A673 (cell line): ENCODE measurements at regions not wholly inside any gene's neighbourhood (a gene's known extent, or its start where the extent isn't known, plus 50 kb on each side); places are given as distances from the start of the nearest gene placed in this dataset.

Source experiments
- BruUV-seq: library from RNA; stranded (reverse); fragments of 400-500 nt; replicated peaks from 2 replicates; lab custom pipeline; 2021; lab: Mats Ljungman, UMichigan
- CTCF ChIA-PET: fragments of 300-600 bp; sonication (Branson Sonifier 250); formaldehyde crosslinking; loops from one replicate; lab custom pipeline; 2022; ENCODE audit warnings: antibody characterized with exemption; lab: Charles Lee
- POLR2A ChIA-PET: fragments of 300-600 bp; sonication (Branson Sonifier 250); formaldehyde crosslinking; loops from one replicate; lab custom pipeline; 2022; ENCODE audit warnings: antibody characterized with exemption; ENCODE audit not compliant: low non-redundant PET; lab: Charles Lee
- DNase-seq: peaks from one replicate; pipeline ENCODE4 v3.0.0-alpha.2; 2015; ENCODE audit warnings: low spot score
- H3K27ac ChIP-seq: fragments of 200-600 bp; sonication (generic); 2 replicates; pipeline ENCODE4 v1.5.1; 2016; ENCODE audit warnings: mixed run types, low read depth, mild to moderate bottlenecking, mixed read lengths, antibody characterized with exemption, low read length; ENCODE audit not compliant: poor library complexity, severe bottlenecking
- H3K27me3 ChIP-seq: fragments of 200-600 bp; sonication (generic); replicated peaks from 2 replicates; pipeline ENCODE4 v1.6.1; 2017; ENCODE audit warnings: mixed run types, low read depth, mild to moderate bottlenecking, mixed read lengths, antibody characterized with exemption, low read length; ENCODE audit not compliant: insufficient read depth, poor library complexity
- H3K36me3 ChIP-seq: fragments of 200-600 bp; sonication (generic); 2 replicates; pipeline ENCODE4 v1.6.1; 2016; ENCODE audit warnings: mixed run types, mild to moderate bottlenecking, mixed read lengths, antibody characterized with exemption, low read length; ENCODE audit not compliant: insufficient read depth, poor library complexity, severe bottlenecking
- H3K4me1 ChIP-seq: fragments of 200-600 bp; sonication (generic); 2 replicates; pipeline ENCODE4 v1.6.1; 2017; ENCODE audit warnings: mixed run types, mild to moderate bottlenecking, mixed read lengths, antibody characterized with exemption, low read length; ENCODE audit not compliant: insufficient read depth, poor library complexity, severe bottlenecking
- H3K4me3 ChIP-seq: fragments of 200-600 bp; sonication (generic); 2 replicates; pipeline ENCODE4 v1.5.1; 2016; ENCODE audit warnings: low read depth, mixed run types, mild to moderate bottlenecking, mixed read lengths, low read length; ENCODE audit not compliant: poor library complexity, severe bottlenecking
- H3K9me3 ChIP-seq: fragments of 200-600 bp; sonication (generic); 2 replicates; pipeline ENCODE4 v1.6.1; 2016; ENCODE audit warnings: mixed run types, low read depth, mild to moderate bottlenecking, mixed read lengths, antibody characterized with exemption, low read length; ENCODE audit not compliant: poor library complexity, severe bottlenecking
- EZH2 ChIP-seq: fragments of 200-600 bp; sonication (generic); IDR thresholded peaks from 2 replicates; pipeline ENCODE4 v1.6.1; 2017; ENCODE audit warnings: borderline replicate concordance, low read depth, mild to moderate bottlenecking, mixed read lengths, antibody characterized with exemption, low read length; ENCODE audit not compliant: poor library complexity, severe bottlenecking
- intact Hi-C: fragments of 100-400 bp; cut with micrococcal nuclease; formaldehyde crosslinking; loops from one replicate; pipeline ENCODE4 v1.10.0; 2022; ENCODE audit not compliant: unreplicated experiment
- TF ChIP-seq, protein P1 (sequence below): fragments of 300-800, 200-600 bp; sonication (generic); conservative IDR thresholded peaks from 2 replicates; pipeline ENCODE4 v1.5.1; 2017; ENCODE audit warnings: low read depth, mild to moderate bottlenecking, antibody characterized with exemption, low read length, moderate library complexity, mixed read lengths

DNA sequence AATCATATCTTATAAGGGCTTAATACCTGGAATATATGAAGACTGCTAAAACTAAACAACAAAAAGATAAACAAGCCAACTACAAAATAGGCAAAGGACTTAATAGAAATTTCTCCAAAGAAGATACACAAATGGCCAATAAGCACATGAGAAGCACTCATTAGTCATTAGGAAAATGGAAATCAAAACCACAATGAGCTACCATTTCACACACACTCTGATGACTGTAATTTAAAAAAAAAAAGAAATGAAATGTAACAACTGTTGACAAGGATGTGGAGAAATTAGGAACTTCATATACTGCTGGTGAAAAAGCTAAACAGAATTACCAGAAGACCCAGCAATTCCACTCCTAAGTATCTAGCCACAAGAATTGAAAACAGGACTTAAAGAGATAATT is 374.2 kb upstream of the ZP4 start:
- H3K4me1 ChIP-seq, result no peaks in the 10 kb centered on the region
- DNase-seq, result no peak
- TF ChIP-seq, protein P1, sequence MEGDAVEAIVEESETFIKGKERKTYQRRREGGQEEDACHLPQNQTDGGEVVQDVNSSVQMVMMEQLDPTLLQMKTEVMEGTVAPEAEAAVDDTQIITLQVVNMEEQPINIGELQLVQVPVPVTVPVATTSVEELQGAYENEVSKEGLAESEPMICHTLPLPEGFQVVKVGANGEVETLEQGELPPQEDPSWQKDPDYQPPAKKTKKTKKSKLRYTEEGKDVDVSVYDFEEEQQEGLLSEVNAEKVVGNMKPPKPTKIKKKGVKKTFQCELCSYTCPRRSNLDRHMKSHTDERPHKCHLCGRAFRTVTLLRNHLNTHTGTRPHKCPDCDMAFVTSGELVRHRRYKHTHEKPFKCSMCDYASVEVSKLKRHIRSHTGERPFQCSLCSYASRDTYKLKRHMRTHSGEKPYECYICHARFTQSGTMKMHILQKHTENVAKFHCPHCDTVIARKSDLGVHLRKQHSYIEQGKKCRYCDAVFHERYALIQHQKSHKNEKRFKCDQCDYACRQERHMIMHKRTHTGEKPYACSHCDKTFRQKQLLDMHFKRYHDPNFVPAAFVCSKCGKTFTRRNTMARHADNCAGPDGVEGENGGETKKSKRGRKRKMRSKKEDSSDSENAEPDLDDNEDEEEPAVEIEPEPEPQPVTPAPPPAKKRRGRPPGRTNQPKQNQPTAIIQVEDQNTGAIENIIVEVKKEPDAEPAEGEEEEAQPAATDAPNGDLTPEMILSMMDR, result no peak
- no peak for TF ChIP-seq EZH2
- CTCF ChIA-PET, result no interaction called here
- intact Hi-C loops, result no loop called here
- POLR2A ChIA-PET, result no interaction called here
- no peaks in the 10 kb centered on the region for H3K9me3 ChIP-seq
- no peak overlapping the region for H3K4me3 ChIP-seq
- BruUV-seq, result no TSS peak
- no peak overlapping the region for H3K27ac ChIP-seq
- H3K27me3 ChIP-seq, result no peaks in the 10 kb centered on the region
- H3K36me3 ChIP-seq, result no peaks in the 10 kb centered on the region

DNA sequence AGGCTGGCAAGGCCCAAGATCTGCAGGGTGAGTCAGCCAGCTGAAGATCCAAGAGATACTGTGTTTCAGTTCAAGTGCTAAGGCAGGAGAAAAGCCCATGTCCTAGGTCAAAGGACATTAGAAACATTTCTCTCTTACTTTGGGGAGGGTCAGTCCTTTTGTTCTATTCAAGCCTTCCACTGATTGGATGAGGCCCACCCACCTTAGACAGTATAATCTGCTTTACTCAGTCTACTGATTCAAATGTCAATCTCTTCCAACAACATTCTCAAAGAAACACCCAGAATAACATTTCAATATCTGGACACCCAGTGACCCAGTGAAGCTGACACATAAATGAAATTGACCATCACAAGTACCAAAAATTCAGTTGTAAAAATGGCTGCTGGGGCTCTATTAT is 367.8 kb upstream of the ZP4 start:
- Histone ChIP-seq H3K27me3 (no peaks in the 10 kb centered on the region), H3K27ac (no peak overlapping the region), H3K4me3 (no peak overlapping the region), H3K9me3 (no peaks in the 10 kb centered on the region), H3K4me1 (no peaks in the 10 kb centered on the region), H3K36me3 (no peaks in the 10 kb centered on the region)
- DNase-seq, result no peak
- TF ChIP-seq EZH2, result no peak
- TF ChIP-seq, protein P1, result no peak
- ChIA-PET POLR2A (no interaction called here), CTCF (no interaction called here)
- no TSS peak for BruUV-seq
- intact Hi-C loops, result no loop called here

DNA sequence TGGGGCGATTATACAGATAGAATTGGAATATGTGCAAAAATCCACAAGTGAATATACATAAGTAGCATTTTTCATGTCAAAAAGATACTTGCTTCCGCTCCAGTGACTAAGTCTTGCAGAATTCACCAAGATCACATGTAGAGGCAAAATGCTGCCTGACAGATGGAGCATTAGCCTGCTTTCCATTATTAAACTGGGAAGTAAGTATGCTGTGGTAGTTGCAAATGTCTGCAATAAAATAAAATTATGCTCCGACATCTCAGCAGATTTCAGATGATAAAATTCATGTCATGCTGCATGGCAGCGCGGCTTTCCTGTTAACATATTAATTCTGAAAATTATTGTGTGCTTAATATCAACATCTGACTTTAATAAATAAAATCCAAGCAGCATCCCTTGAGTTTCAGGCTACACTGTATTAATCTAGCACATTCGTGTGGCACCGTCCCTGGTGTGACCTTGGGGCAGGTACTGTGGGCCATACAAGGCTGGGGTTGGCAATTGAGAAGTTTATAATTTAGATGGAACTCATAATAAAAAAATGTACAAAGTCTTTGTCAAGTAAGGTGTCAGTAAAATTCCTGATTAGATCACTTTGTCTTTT is 366.4 kb upstream of the ZP4 start:
- ChIA-PET CTCF (no interaction called here), POLR2A (no interaction called here)
- H3K4me3 ChIP-seq, result no peak overlapping the region
- intact Hi-C loops, result no loop called here
- no peak overlapping the region for H3K27ac ChIP-seq
- TF ChIP-seq, protein P1, result no peak
- TF ChIP-seq EZH2, result no peak
- no peak for DNase-seq
- no TSS peak for BruUV-seq
- no peaks in the 10 kb centered on the region for H3K36me3 ChIP-seq
- no peaks in the 10 kb centered on the region for H3K27me3 ChIP-seq
- H3K9me3 ChIP-seq, result no peaks in the 10 kb centered on the region
- no peaks in the 10 kb centered on the region for H3K4me1 ChIP-seq
